Neural cell (in vitro differentiated cells): ENCODE measurements at regions not wholly inside any gene's neighbourhood (a gene's known extent, or its start where the extent isn't known, plus 50 kb on each side); places are given as distances from the start of the nearest gene placed in this dataset.

Source experiments
- H2AFZ ChIP-seq: fragments of 200-600, 300-800 bp; sonication (generic), shearing (Covaris generic); 2 replicates; pipeline ENCODE4 v1.6.0; 2014; ENCODE audit warnings: low read depth, mild to moderate bottlenecking, antibody characterized with exemption, low read length, moderate library complexity
- H3F3A ChIP-seq: fragments of 200-600 bp; shearing (Covaris generic); 2 replicates; pipeline ENCODE4 v1.6.1; 2016; ENCODE audit warnings: mild to moderate bottlenecking, moderate library complexity, mixed read lengths, antibody characterized with exemption, low read length; ENCODE audit not compliant: insufficient read depth, poor library complexity, severe bottlenecking
- H3K27ac ChIP-seq: fragments of 200-600, 300-800 bp; sonication (generic), shearing (Covaris generic); 2 replicates; pipeline ENCODE4 v1.5.1; 2014; ENCODE audit warnings: mild to moderate bottlenecking, low read length, moderate library complexity
- H3K27me3 ChIP-seq: fragments of 300-800, 200-600 bp; sonication (generic), shearing (Covaris generic); 2 replicates; pipeline ENCODE4 v1.6.0; 2014; ENCODE audit warnings: mild to moderate bottlenecking, low read depth, low read length, moderate library complexity; ENCODE audit not compliant: insufficient read depth
- H3K36me3 ChIP-seq: fragments of 300-800, 200-600 bp; sonication (generic), shearing (Covaris generic); 2 replicates; pipeline ENCODE4 v1.5.1; 2014; ENCODE audit warnings: mild to moderate bottlenecking, antibody characterized with exemption, low read length, moderate library complexity; ENCODE audit not compliant: insufficient read depth
- H3K4me2 ChIP-seq: fragments of 300-800, 200-600 bp; sonication (generic), shearing (Covaris generic); 2 replicates; pipeline ENCODE4 v1.6.0; 2014; ENCODE audit warnings: mild to moderate bottlenecking, low read length
- H3K4me3 ChIP-seq: fragments of 300-800, 200-600 bp; sonication (generic), shearing (Covaris generic); 2 replicates; pipeline ENCODE4 v1.5.1; 2014; ENCODE audit warnings: mild to moderate bottlenecking, low read length, moderate library complexity
- H3K79me2 ChIP-seq: fragments of 200-600 bp; shearing (Covaris generic); replicated peaks from 2 replicates; pipeline ENCODE4 v1.6.0; 2014; ENCODE audit warnings: mild to moderate bottlenecking, low read length, moderate library complexity; ENCODE audit not compliant: insufficient read depth
- H3K9ac ChIP-seq: fragments of 300-800, 200-600 bp; sonication (generic), shearing (Covaris generic); 2 replicates; pipeline ENCODE4 v1.6.1; 2016; ENCODE audit warnings: mild to moderate bottlenecking, low read length, mixed read lengths
- H3K9me2 ChIP-seq: fragments of 200-600 bp; shearing (Covaris generic); 2 replicates; pipeline ENCODE4 v1.6.1; 2016; ENCODE audit warnings: mild to moderate bottlenecking, low read length, mixed read lengths; ENCODE audit not compliant: insufficient read depth
- H3K9me3 ChIP-seq: fragments of 200-600, 300-800 bp; sonication (generic), shearing (Covaris generic); 2 replicates; pipeline ENCODE4 v1.6.1; 2016; ENCODE audit warnings: mild to moderate bottlenecking, mixed run types, low read length, moderate library complexity, mixed read lengths
- H4K20me1 ChIP-seq: fragments of 200-600 bp; shearing (Covaris generic); 2 replicates; pipeline ENCODE4 v1.6.1; 2016; ENCODE audit warnings: mild to moderate bottlenecking, mixed run types; ENCODE audit not compliant: insufficient read depth
- CTCF ChIP-seq: fragments of 450-650 bp; IDR thresholded peaks from 2 replicates; pipeline ENCODE4 v1.5.1; 2014; ENCODE audit warnings: antibody characterized with exemption, mild to moderate bottlenecking, moderate library complexity; ENCODE audit not compliant: poor library complexity, severe bottlenecking
- EP300 ChIP-seq: fragments of 450-650 bp; conservative IDR thresholded peaks from 2 replicates; pipeline ENCODE4 v1.6.1; 2014; ENCODE audit warnings: antibody characterized with exemption, mild to moderate bottlenecking, moderate library complexity; ENCODE audit not compliant: poor library complexity, severe bottlenecking
- EZH2 ChIP-seq: fragments of 200-600, 300-800 bp; shearing (Covaris generic), sonication (generic); IDR thresholded peaks from 2 replicates; pipeline ENCODE4 v1.6.1; 2014; ENCODE audit warnings: antibody characterized with exemption, low read length, borderline replicate concordance, mild to moderate bottlenecking; ENCODE audit not compliant: insufficient read depth, poor library complexity, severe bottlenecking
- MXI1 ChIP-seq: fragments of 450-650 bp; conservative IDR thresholded peaks from 2 replicates; pipeline ENCODE4 v1.6.1; 2014; ENCODE audit warnings: antibody characterized with exemption, mild to moderate bottlenecking; ENCODE audit not compliant: poor library complexity, severe bottlenecking
- POLR2AphosphoS5 ChIP-seq: IDR thresholded peaks from 2 replicates; pipeline ENCODE4 v1.6.1; 2012
- RAD21 ChIP-seq: fragments of 450-650 bp; conservative IDR thresholded peaks from 2 replicates; pipeline ENCODE4 v1.6.1; 2014; ENCODE audit warnings: antibody characterized with exemption, mild to moderate bottlenecking, moderate library complexity
- REST ChIP-seq: IDR thresholded peaks from 2 replicates; pipeline ENCODE4 v1.6.1; 2012; ENCODE audit warnings: borderline replicate concordance
- SMC3 ChIP-seq: fragments of 450-650 bp; conservative IDR thresholded peaks from 2 replicates; pipeline ENCODE4 v1.6.1; 2014; ENCODE audit warnings: antibody characterized with exemption, mild to moderate bottlenecking, moderate library complexity; ENCODE audit not compliant: poor library complexity
- TAF1 ChIP-seq: IDR thresholded peaks from 2 replicates; pipeline ENCODE4 v1.6.1; 2012; ENCODE audit warnings: low read depth

- no peak overlapping the region for H3K9ac ChIP-seq
- no peak overlapping the region for H3K27ac ChIP-seq
- no peaks in the 10 kb centered on the region for H3K9me3 ChIP-seq
- no peaks in the 10 kb centered on the region for H3K36me3 ChIP-seq
- no peak overlapping the region for H2AFZ ChIP-seq
- TF ChIP-seq TAF1 (no peak), REST (no peak), CTCF (no peak), EP300 (no peak), MXI1 (no peak), EZH2 (no peak)
- no peak overlapping the region for H3K4me3 ChIP-seq
- no peaks in the 10 kb centered on the region for H3K9me2 ChIP-seq
- no peaks in the 10 kb centered on the region for H3F3A ChIP-seq
- H3K4me2 ChIP-seq: no peak overlapping the region
- no peaks in the 10 kb centered on the region for H4K20me1 ChIP-seq
- H3K27me3 ChIP-seq: no peaks in the 10 kb centered on the region
- no peaks in the 10 kb centered on the region for H3K79me2 ChIP-seq
Observed at GRCh38 chr20:48536206-48536605, 291.6 kb downstream of the PREX1 start.

GRCh38 chr20:48535556-48535955, 292.2 kb downstream of the PREX1 start:
- Histone ChIP-seq H2AFZ (no peak overlapping the region), H3K9me2 (no peaks in the 10 kb centered on the region), H3K9ac (no peak overlapping the region), H3K79me2 (no peaks in the 10 kb centered on the region), H3K4me2 (no peak overlapping the region), H3K4me3 (no peak overlapping the region), H3F3A (no peaks in the 10 kb centered on the region), H3K9me3 (no peaks in the 10 kb centered on the region), H3K36me3 (no peaks in the 10 kb centered on the region), H4K20me1 (no peaks in the 10 kb centered on the region), H3K27me3 (no peaks in the 10 kb centered on the region), H3K27ac (no peak overlapping the region)
- no peak for TF ChIP-seq TAF1
- TF ChIP-seq REST: no peak
- no peak for TF ChIP-seq RAD21
- no peak for TF ChIP-seq EZH2
- no peak for TF ChIP-seq CTCF
- TF ChIP-seq MXI1: no peak
- no peak for TF ChIP-seq SMC3
- TF ChIP-seq EP300: no peak
- no peak for TF ChIP-seq POLR2AphosphoS5
